B cell (primary cell): ENCODE measurements at regions not wholly inside any gene's neighbourhood (a gene's known extent, or its start where the extent isn't known, plus 50 kb on each side); places are given as distances from the start of the nearest gene placed in this dataset.

Source experiments
- CTCF ChIP-seq: fragments of 200-600 bp; IDR thresholded peaks from one replicate; pipeline ENCODE4 v1.8.0; 2022; ENCODE audit warnings: antibody characterized with exemption, mild to moderate bottlenecking
- EZH2 ChIP-seq: IDR thresholded peaks from 2 replicates; pipeline ENCODE4 v1.6.1; 2012; ENCODE audit warnings: borderline replicate concordance, low read depth, mild to moderate bottlenecking, moderate library complexity, low read length; ENCODE audit not compliant: insufficient read depth, poor library complexity, severe bottlenecking

GRCh38 chr1:221903594-221903993 lies 161.7 kb upstream of the DUSP10 start:
- TF ChIP-seq EZH2 (no peak), CTCF (no peak)
